OCI-LY3 (cell line): ENCODE measurements at regions not wholly inside any gene's neighbourhood (a gene's known extent, or its start where the extent isn't known, plus 50 kb on each side); places are given as distances from the start of the nearest gene placed in this dataset.

Source experiments
- H2AFZ ChIP-seq: fragments of 200-600, 300-600 bp; shearing (Covaris generic); 2 replicates; pipeline ENCODE4 v1.6.0; 2014; ENCODE audit warnings: antibody characterized with exemption, low read depth, low read length
- H3K27ac ChIP-seq: fragments of 200-600, 300-600 bp; sonication (generic); 2 replicates; pipeline ENCODE4 v1.5.1; 2014; ENCODE audit warnings: mild to moderate bottlenecking, low read length, moderate library complexity, mixed read lengths
- H3K27me3 ChIP-seq: fragments of 200-600, 300-600 bp; sonication (generic); 2 replicates; pipeline ENCODE4 v1.6.1; 2014; ENCODE audit warnings: low read depth, low read length, mixed read lengths
- H3K36me3 ChIP-seq: fragments of 200-600, 300-600 bp; sonication (generic); replicated peaks from 2 replicates; pipeline ENCODE3; 2014; ENCODE audit warnings: low read depth, low read length, mixed read lengths
- H3K4me1 ChIP-seq: fragments of 300-600, 200-600 bp; sonication (generic); 2 replicates; pipeline ENCODE4 v1.6.1; 2014; ENCODE audit warnings: low read length, mixed read lengths
- H3K4me2 ChIP-seq: fragments of 200-600, 300-600 bp; sonication (generic); 2 replicates; pipeline ENCODE4 v1.6.1; 2014; ENCODE audit warnings: low read length, mixed read lengths
- H3K4me3 ChIP-seq: fragments of 300-600, 200-600 bp; sonication (generic); 2 replicates; pipeline ENCODE4 v1.5.1; 2014; ENCODE audit warnings: antibody characterized with exemption, mild to moderate bottlenecking, low read length, moderate library complexity
- H3K79me2 ChIP-seq: fragments of 300-600, 200-600 bp; shearing (Covaris generic); 2 replicates; pipeline ENCODE4 v1.6.1; 2014; ENCODE audit warnings: mild to moderate bottlenecking, low read length, mixed read lengths
- H3K9ac ChIP-seq: fragments of 300-600, 200-600 bp; shearing (Covaris generic); 2 replicates; pipeline ENCODE4 v1.6.0; 2014; ENCODE audit warnings: mild to moderate bottlenecking, low read length, moderate library complexity
- H3K9me3 ChIP-seq: fragments of 200-600, 300-600 bp; shearing (Covaris generic); 2 replicates; pipeline ENCODE4 v1.6.1; 2014; ENCODE audit warnings: low read length, mixed read lengths; ENCODE audit not compliant: insufficient read depth
- H4K20me1 ChIP-seq: fragments of 200-600, 300-600 bp; sonication (generic); 2 replicates; pipeline ENCODE4 v1.6.1; 2016; ENCODE audit warnings: low read length, mixed read lengths; ENCODE audit not compliant: insufficient read depth
- CTCF ChIP-seq: fragments of 200-600, 300-600 bp; sonication (generic); IDR thresholded peaks from 2 replicates; pipeline ENCODE4 v1.5.1; 2014; ENCODE audit warnings: antibody characterized with exemption, low read length, low read depth
- EZH2phosphoT487 ChIP-seq: fragments of 200-600 bp; shearing (Covaris generic); IDR thresholded peaks from 2 replicates; pipeline ENCODE4 v1.6.1; 2018; ENCODE audit warnings: antibody characterized with exemption, mixed run types, low read depth

DNA sequence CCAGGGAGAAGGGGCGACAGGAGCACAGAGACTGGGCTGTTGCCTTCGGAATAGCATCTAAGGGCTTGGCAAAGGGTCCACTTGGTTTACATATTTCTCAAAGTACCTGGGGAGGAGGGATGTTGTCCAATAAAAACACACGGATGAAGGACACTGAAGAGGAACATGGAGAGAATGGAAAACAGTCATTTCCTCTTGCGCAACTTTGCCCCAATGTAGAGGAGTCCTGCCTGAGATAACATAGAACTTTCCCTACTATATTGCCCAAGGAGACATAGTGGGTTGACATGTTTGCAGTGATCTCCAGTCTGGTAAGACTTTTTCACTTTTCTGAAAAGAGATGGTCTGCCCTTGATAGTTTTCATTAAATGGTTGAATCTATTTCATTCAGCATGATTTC, 468.8 kb upstream of the SUCLG2 start:
- Histone ChIP-seq H3K4me1 (no peaks in the 10 kb centered on the region), H3K27ac (no peak overlapping the region), H3K27me3 (no peaks in the 10 kb centered on the region), H4K20me1 (no peaks in the 10 kb centered on the region), H3K4me3 (no peak overlapping the region), H3K9me3 (no peaks in the 10 kb centered on the region), H2AFZ (no peak overlapping the region), H3K4me2 (no peak overlapping the region), H3K9ac (no peak overlapping the region), H3K79me2 (no peaks in the 10 kb centered on the region), H3K36me3 (no peaks in the 10 kb centered on the region)
- TF ChIP-seq EZH2phosphoT487 (no peak), CTCF (no peak)

DNA sequence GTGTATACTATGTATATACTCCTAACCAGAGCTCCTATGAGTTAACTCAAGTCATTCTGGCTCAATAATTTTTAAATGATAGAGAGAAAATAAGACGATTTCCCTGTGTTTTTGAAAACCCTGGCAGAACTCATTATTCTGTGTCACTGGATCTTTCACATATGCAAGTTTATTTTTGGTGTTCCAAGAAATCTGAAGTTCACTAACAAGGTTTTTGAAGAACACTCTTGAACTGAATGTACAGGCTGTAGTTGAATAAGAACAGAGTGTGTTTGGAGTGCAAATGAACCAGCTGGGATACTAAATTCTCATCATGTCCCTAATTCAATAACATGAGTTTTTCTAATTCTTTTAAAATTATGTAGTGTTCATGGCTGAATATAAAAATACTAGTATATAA, 466.9 kb upstream of the SUCLG2 start:
- TF ChIP-seq EZH2phosphoT487 (no peak), CTCF (no peak)
- H3K9ac ChIP-seq, result no peak overlapping the region
- H3K36me3 ChIP-seq, result no peaks in the 10 kb centered on the region
- no peak overlapping the region for H3K27ac ChIP-seq
- H3K4me2 ChIP-seq, result no peak overlapping the region
- no peak overlapping the region for H3K4me3 ChIP-seq
- no peaks in the 10 kb centered on the region for H4K20me1 ChIP-seq
- no peaks in the 10 kb centered on the region for H3K79me2 ChIP-seq
- H3K9me3 ChIP-seq, result no peaks in the 10 kb centered on the region
- no peak overlapping the region for H2AFZ ChIP-seq
- H3K4me1 ChIP-seq, result no peaks in the 10 kb centered on the region
- no peaks in the 10 kb centered on the region for H3K27me3 ChIP-seq

DNA sequence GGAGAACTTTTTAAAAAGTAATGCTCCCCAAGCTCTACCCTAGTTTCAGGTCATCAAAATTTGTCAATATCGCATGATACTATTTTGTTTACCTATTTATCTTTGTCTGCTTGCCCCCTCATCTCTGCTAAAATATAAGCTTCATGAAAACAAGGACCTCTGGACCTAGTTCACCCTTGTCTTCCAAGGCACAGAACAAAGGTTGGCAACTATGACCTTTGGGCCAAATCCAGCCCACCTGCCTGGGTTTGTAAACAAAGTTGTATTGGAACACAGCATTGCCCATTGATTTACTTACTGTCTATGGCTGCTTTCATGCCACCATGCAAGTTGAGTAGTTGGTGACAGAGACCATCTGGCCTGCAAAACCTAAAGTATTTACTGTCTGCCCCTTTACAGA, 462.2 kb upstream of the SUCLG2 start:
- H3K36me3 ChIP-seq, result no peaks in the 10 kb centered on the region
- H3K4me1 ChIP-seq, result no peaks in the 10 kb centered on the region
- H3K4me2 ChIP-seq, result no peak overlapping the region
- no peak overlapping the region for H3K27ac ChIP-seq
- H3K79me2 ChIP-seq, result no peaks in the 10 kb centered on the region
- TF ChIP-seq EZH2phosphoT487, result no peak
- TF ChIP-seq CTCF, result no peak
- H3K9ac ChIP-seq, result no peak overlapping the region
- no peak overlapping the region for H3K4me3 ChIP-seq
- H4K20me1 ChIP-seq, result no peaks in the 10 kb centered on the region
- no peaks in the 10 kb centered on the region for H3K9me3 ChIP-seq
- peaks cover 5% of the 10 kb centered on the region for H3K27me3 ChIP-seq
- H2AFZ ChIP-seq, result no peak overlapping the region

DNA sequence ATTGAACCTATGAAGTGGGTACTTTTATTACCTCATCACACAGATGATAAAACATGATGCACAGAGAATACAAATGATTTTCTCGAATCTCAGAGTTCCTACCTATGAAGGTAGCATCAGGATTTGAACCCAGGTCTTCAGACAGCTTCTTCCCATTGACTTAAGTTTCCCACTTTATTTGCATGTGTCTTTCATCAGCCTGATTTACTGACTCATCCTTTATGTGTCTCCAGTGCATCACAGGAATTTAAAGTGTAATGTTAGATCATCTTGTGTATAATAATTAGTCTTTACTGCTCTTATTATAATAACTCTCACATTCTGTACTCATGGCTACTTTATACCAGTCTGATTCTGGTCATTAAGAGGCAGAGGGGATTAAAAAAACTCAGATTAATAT, 449.4 kb upstream of the SUCLG2 start:
- no peaks in the 10 kb centered on the region for H3K79me2 ChIP-seq
- no peak overlapping the region for H3K9ac ChIP-seq
- H2AFZ ChIP-seq, result no peak overlapping the region
- H3K9me3 ChIP-seq, result no peaks in the 10 kb centered on the region
- H3K4me1 ChIP-seq, result no peaks in the 10 kb centered on the region
- no peak overlapping the region for H3K4me2 ChIP-seq
- no peaks in the 10 kb centered on the region for H3K27me3 ChIP-seq
- no peaks in the 10 kb centered on the region for H3K36me3 ChIP-seq
- no peaks in the 10 kb centered on the region for H4K20me1 ChIP-seq
- H3K4me3 ChIP-seq, result no peak overlapping the region
- TF ChIP-seq EZH2phosphoT487 (no peak), CTCF (no peak)
- H3K27ac ChIP-seq, result no peak overlapping the region
